PC-9 (cell line): ENCODE measurements at regions not wholly inside any gene's neighbourhood (a gene's known extent, or its start where the extent isn't known, plus 50 kb on each side); places are given as distances from the start of the nearest gene placed in this dataset.

Source experiments
- BruUV-seq: library from RNA; stranded (reverse); fragments of 400-500 nt; replicated peaks from 2 replicates; lab custom pipeline; 2021; lab: Mats Ljungman, UMichigan
- CTCF ChIA-PET: fragments of 300-600 bp; sonication (Branson Sonifier 250); formaldehyde crosslinking; loops from one replicate; lab custom pipeline; 2022; ENCODE audit warnings: antibody characterized with exemption; lab: Charles Lee
- POLR2A ChIA-PET: fragments of 300-600 bp; sonication (Branson Sonifier 250); formaldehyde crosslinking; loops from one replicate; lab custom pipeline; 2022; ENCODE audit warnings: antibody characterized with exemption; ENCODE audit not compliant: unreplicated experiment; lab: Charles Lee
- DNase-seq, 2 experiments: peaks; one replicate each; pipeline versions ENCODE4 v3.0.0 to v3.0.0-alpha.2; 2015 to 2022; ENCODE audit warnings: mixed read lengths in 1 of 2
- H2AFZ ChIP-seq: fragments of 200-600 bp; sonication (generic); 2 replicates; pipeline ENCODE4 v1.8.1; 2017; ENCODE audit warnings: antibody characterized with exemption
- H3F3A ChIP-seq: fragments of 200-600 bp; sonication (generic); 2 replicates; pipeline ENCODE4 v1.8.1; 2017; ENCODE audit warnings: antibody characterized with exemption, mild to moderate bottlenecking, low read depth; ENCODE audit not compliant: insufficient read depth
- H3K27ac ChIP-seq: fragments of 200-600 bp; sonication (generic); 2 replicates; pipeline ENCODE4 v1.6.1; 2016; ENCODE audit warnings: mixed run types
- H3K27me3 ChIP-seq: fragments of 200-600 bp; sonication (generic); 2 replicates; pipeline ENCODE4 v1.6.1; 2016; ENCODE audit warnings: low read depth, mixed run types; ENCODE audit not compliant: insufficient read depth
- H3K36me3 ChIP-seq: fragments of 200-600 bp; sonication (generic); 2 replicates; pipeline ENCODE4 v1.6.1; 2016; ENCODE audit warnings: low read depth, mixed run types
- H3K4me1 ChIP-seq: fragments of 200-600 bp; sonication (generic); replicated peaks from 2 replicates; pipeline ENCODE4 v1.6.1; 2016; ENCODE audit warnings: mixed run types; ENCODE audit not compliant: insufficient read depth
- H3K4me2 ChIP-seq: fragments of 200-600 bp; sonication (generic); 2 replicates; pipeline ENCODE4 v1.6.1; 2017; ENCODE audit warnings: mixed run types
- H3K4me3 ChIP-seq: fragments of 200-600 bp; sonication (generic); 2 replicates; pipeline ENCODE4 v1.6.1; 2016; ENCODE audit warnings: mixed run types
- H3K79me2 ChIP-seq: fragments of 200-600 bp; sonication (generic); 2 replicates; pipeline ENCODE4 v1.6.1; 2017; ENCODE audit warnings: low read depth, mixed run types
- H3K9me2 ChIP-seq: fragments of 200-600 bp; sonication (generic); 2 replicates; pipeline ENCODE4 v1.8.1; 2017; ENCODE audit warnings: mild to moderate bottlenecking; ENCODE audit not compliant: insufficient read depth
- H3K9me3 ChIP-seq: fragments of 200-600 bp; sonication (generic); 2 replicates; pipeline ENCODE4 v1.8.1; 2016; ENCODE audit warnings: low read depth; ENCODE audit not compliant: insufficient read depth
- H4K20me1 ChIP-seq: fragments of 200-600 bp; sonication (generic); 2 replicates; pipeline ENCODE4 v1.8.1; 2017; ENCODE audit not compliant: insufficient read depth
- CTCF ChIP-seq: fragments of 200-600 bp; sonication (generic); conservative IDR thresholded peaks from 2 replicates; pipeline ENCODE4 v1.6.1; 2017; ENCODE audit warnings: mixed run types, antibody characterized with exemption, mild to moderate bottlenecking, moderate library complexity
- EZH2 ChIP-seq: fragments of 200-600 bp; sonication (generic); IDR thresholded peaks from 2 replicates; pipeline ENCODE4 v1.8.0; 2017; ENCODE audit warnings: antibody characterized with exemption, low read depth
- intact Hi-C: fragments of 100-400 bp; cut with micrococcal nuclease; formaldehyde crosslinking; loops from one replicate; pipeline ENCODE4 v1.10.0; 2022; ENCODE audit not compliant: unreplicated experiment

GRCh38 chr14:46482200-46482599, 169.4 kb downstream of the RPL10L start:
- CTCF ChIA-PET, result no interaction called here
- Histone ChIP-seq H4K20me1 (no peaks in the 10 kb centered on the region), H3K4me2 (no peak overlapping the region), H3K4me3 (no peak overlapping the region), H3K4me1 (no peaks in the 10 kb centered on the region), H2AFZ (no peak overlapping the region), H3K36me3 (no peaks in the 10 kb centered on the region), H3K27me3 (no peaks in the 10 kb centered on the region), H3K79me2 (no peaks in the 10 kb centered on the region), H3K9me3 (no peaks in the 10 kb centered on the region), H3K9me2 (no peaks in the 10 kb centered on the region), H3F3A (no peaks in the 10 kb centered on the region), H3K27ac (no peak overlapping the region)
- no peak for DNase-seq
- BruUV-seq, result no TSS peak
- no peak for TF ChIP-seq CTCF
- TF ChIP-seq EZH2, result no peak
- intact Hi-C loops, result no loop called here
- POLR2A ChIA-PET, result no interaction called here

- intact Hi-C loops, result no loop called here
- Histone ChIP-seq H2AFZ (0 out of 2 replicates have a peak overlapping the region, but pooled peaks have one; percentile 42), H3K79me2 (no peaks in the 10 kb centered on the region), H3K27me3 (no peaks in the 10 kb centered on the region), H3K4me2 (no peak overlapping the region), H3K27ac (no peak overlapping the region), H3K4me1 (no peaks in the 10 kb centered on the region), H3K9me2 (no peaks in the 10 kb centered on the region), H3K4me3 (no peak overlapping the region), H3K36me3 (no peaks in the 10 kb centered on the region), H4K20me1 (no peaks in the 10 kb centered on the region), H3K9me3 (no peaks in the 10 kb centered on the region), H3F3A (no peaks in the 10 kb centered on the region)
- no peak for TF ChIP-seq EZH2
- no peak for TF ChIP-seq CTCF
- ChIA-PET CTCF (no interaction called here), POLR2A (no interaction called here)
- no peak for DNase-seq
- no TSS peak for BruUV-seq
Observed at GRCh38 chr14:46480817-46481216, 170.8 kb downstream of the RPL10L start.

- Histone ChIP-seq H3K79me2 (no peaks in the 10 kb centered on the region), H3K36me3 (no peaks in the 10 kb centered on the region), H3K4me2 (no peak overlapping the region), H3K9me2 (no peaks in the 10 kb centered on the region; the same call in 1 of the 2 replicates), H4K20me1 (no peaks in the 10 kb centered on the region), H3K9me3 (no peaks in the 10 kb centered on the region), H3F3A (no peaks in the 10 kb centered on the region), H2AFZ (no peak overlapping the region), H3K27me3 (no peaks in the 10 kb centered on the region), H3K4me1 (no peaks in the 10 kb centered on the region), H3K27ac (no peak overlapping the region), H3K4me3 (no peak overlapping the region)
- no peak for DNase-seq
- BruUV-seq, result no TSS peak
- ChIA-PET CTCF (no interaction called here), POLR2A (no interaction called here)
- TF ChIP-seq EZH2 (no peak), CTCF (no peak)
- intact Hi-C loops, result no loop called here
Observed at GRCh38 chr14:46472261-46472660, 179.3 kb downstream of the RPL10L start.
